GM19463 (cell line): ENCODE measurements at regions not wholly inside any gene's neighbourhood (a gene's known extent, or its start where the extent isn't known, plus 50 kb on each side); places are given as distances from the start of the nearest gene placed in this dataset.

Source experiments
- ATAC-seq: cut with Tn5 transposase; IDR thresholded peaks from one replicate; pipeline ENCODE4 v1.9.1; 2021; ENCODE audit warnings: mild to moderate bottlenecking, moderate library complexity; ENCODE audit not compliant: unreplicated experiment

DNA sequence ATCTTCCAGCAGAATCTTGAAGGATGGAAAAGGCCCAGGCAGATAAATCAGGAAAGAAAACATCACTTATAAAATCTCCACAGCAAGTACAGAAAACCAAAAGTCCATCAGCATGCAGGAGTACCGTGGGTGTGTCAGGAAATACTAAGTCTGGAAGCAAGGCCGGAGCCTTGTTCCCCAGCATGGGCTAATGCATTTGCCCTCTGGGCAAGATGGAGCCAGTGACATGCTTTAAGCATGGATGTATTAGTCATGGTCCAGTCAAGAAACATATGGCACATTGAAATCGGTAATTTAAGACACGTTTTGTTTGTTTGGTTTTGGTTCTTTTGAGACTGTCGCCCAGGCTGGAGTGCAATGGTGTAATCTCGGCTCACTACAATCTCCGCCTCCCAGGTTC lies 506.0 kb upstream of the JARID2 start:
- no peak for ATAC-seq

DNA sequence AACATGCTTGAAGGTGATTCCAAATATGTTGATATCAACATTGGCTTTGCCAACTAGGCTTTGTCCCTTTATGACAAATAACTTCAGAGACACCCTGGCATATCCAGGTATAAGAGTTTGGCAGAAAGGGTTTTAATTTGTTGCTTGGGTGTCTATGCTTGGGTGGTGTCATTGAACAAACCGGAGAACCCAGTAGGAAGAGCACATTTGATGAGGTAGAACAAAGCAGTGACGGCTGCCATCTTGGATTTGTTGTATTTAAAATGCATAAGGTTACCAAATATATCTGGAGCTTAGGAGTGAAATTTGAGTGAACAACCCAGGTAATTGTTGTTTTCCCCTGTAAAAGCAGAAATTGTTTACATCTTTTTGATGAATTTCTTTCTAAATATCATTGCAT lies 503.7 kb upstream of the JARID2 start:
- ATAC-seq, result no peak

DNA sequence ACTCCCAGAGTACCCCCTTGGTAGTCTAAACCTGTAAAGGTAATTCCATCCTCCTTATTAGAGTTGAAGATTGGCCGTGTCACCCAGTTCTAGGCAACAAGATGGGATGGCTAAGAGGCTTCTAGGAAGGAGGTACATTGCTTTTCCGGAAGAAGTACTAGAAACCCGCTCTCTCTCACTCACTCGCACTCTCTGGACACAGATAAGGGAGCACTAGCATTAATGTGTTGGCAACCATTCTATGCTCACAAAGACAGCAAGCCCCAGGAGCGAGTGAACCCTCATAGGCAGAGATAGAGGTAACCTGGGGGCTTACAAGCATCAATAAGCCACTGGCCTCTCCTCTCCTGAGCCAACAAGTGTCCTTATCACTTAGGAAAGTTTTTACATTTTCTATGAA lies 503.2 kb upstream of the JARID2 start:
- no peak for ATAC-seq

DNA sequence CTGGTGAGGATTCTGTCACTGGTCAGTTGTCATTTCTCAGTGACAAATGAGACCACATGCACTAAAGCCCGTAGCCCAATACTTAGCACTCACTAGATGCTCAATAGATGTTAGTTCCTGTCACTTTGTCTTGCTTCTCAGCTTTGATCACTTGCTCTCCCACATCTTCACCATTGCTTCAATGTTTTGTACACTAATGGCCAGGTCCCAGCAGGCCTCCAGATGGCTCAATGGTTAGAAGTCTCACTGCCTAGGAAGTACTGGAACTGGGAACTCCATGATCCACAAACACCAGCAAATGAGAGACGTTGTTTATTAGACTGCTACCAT lies 502.8 kb upstream of the JARID2 start:
- ATAC-seq, result no peak

DNA sequence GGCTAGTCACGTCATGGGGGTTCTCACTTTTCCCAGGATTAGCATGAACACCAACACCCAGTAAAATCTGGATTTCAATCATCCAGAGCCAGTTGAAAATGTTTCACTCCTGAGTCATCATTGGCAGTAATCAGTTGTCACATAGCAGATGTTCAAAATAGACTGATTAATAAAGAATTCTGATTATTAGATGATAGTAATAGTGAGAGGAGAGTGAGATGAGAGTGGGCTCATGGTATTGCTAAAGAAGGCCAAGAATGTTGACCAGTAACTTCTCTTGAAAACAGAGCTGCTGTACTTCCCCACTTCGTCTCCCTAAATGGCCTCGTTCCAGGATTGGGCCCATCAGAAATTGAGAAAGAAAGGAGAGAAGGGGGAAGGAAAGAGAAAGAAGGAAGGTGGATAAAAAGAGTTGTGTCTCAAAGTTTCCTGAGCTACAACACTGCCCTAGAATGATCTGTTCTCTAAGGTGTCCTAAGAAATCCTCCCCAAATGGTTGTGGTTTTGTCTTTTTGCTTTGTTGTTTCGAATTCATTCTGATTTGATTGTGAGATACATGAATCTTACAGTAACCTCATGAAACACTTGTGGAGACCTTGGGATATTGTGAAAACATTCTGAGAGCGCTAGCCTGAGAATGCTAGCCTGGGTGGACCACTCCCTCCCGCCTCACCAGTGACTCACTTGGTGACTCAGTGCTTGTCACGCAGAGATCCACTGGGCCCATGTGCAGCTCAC lies 502.2 kb upstream of the JARID2 start:
- ATAC-seq, result peak; percentile 52

DNA sequence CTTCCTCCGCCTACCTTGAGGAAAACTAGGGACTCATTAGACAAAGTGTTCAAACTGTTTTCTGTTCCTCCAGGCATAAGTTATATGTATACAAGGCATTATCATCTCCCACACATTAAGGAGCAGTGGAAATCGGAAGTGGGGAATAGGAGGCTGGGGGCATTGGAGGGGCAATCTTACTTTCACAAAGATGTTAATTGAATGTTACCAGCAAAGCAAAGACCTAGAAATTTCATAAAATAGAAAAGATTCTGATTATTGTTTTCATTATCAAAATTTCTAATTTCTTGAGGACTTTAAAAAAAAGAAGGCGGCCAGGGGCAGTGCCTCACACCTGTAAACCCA lies 501.7 kb upstream of the JARID2 start:
- ATAC-seq, result no peak

DNA sequence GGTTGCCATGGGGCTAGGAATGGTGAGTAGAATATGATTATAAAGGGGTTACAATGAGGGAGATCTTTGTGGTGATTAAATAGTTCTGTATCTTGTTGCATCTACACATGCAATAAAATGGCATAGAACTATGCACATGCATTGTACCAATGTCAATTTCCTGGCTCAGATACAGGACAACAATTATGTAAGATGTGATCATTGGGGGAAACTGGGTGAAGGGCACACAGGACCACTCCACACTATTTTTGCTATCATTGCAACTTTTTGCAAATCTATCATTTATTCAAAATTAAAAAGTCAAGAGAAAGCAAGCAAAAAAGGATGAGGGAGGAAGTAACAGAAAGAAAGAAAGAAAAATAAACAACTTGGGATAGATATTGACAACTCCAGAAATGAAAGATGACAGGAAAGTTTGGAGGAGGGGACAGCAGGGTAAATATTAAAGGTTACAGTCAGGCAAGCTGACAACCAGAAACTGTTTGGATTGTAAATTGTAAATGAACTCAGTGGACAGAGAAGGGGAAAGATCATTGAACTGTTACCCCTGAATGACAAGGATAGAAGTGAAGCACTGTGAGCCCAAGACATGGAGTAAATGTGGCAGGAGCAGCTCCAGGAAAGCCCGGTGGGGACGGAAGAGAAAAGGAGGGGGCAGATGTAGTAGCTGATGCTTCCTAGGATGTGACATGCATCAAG lies 499.6 kb upstream of the JARID2 start:
- no peak for ATAC-seq

DNA sequence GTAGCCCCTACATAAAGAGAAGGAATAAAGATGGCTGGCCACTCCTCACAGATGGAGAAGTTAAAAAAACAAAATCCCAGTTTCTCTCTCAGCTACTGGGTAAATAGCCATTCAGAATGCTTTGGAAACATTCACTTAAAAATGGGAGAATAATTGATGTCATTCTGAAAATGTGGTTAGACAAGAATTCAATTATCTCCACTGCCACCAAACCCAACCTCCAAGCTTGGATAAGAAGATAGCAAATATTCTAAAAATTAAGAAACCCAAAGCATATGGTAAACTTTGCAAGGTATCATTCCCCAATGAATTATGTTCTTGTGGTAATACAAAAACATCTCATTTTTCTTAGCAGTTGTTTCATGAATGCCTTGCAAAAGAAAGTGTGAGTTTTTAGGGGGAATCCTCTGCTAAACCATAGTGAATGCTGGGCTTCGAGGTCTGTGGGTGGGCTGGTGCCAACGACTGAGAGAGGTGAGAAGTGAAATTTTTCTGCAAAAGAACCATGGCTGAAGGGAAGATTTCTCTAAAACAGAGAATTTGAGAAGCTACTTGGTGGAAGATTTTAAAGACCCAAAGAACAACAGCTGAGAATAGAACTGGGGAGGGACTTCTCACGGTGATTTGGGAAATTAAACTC lies 497.9 kb upstream of the JARID2 start:
- ATAC-seq, result no peak

DNA sequence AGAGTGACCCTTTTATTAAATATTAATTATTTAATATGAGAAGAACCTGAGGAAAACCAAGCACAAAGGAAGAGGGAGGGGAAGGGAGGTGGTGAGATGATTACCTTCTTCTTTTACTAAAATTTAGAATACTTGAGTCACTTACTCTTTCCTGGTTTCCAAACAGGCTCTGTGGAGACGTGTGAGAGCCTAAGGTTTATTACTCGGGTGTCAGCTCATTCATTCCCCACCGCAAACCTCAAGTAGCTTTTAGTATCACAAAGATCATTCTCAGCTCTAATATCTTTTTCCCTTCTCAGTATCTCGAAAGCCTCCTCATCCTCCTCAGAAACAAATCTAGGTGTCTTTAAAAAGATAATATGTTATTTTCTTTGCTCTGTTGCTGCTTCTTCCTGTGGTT lies 497.2 kb upstream of the JARID2 start:
- ATAC-seq, result no peak

DNA sequence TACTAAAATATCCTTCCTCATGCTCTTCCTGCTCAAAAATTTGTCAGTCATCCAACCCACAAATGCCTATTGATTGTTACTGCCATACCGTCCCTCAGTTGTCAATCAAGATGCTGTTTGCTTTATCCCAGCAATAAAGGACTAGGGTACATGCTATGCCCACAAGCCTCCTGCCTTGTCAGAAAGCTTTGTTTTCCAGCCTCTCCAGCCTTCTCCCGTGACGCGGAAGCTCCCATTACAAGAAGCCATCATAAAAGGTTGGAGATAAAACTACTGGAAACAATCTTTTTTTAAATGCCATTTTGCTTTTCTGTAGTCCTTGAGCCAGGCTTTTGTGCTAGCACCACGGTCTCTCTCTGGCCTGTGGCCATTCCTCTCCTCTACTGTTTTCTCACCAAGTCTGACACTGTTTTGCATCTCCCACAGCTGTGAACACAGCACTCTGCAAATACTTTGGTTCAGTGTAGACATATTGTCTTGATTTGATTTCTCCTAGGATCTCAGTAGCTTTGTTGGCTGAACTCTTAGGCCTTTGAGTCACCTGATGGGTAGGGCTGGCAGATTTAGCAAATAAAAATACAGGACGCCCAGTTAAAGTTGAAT lies 495.7 kb upstream of the JARID2 start:
- no peak for ATAC-seq

DNA sequence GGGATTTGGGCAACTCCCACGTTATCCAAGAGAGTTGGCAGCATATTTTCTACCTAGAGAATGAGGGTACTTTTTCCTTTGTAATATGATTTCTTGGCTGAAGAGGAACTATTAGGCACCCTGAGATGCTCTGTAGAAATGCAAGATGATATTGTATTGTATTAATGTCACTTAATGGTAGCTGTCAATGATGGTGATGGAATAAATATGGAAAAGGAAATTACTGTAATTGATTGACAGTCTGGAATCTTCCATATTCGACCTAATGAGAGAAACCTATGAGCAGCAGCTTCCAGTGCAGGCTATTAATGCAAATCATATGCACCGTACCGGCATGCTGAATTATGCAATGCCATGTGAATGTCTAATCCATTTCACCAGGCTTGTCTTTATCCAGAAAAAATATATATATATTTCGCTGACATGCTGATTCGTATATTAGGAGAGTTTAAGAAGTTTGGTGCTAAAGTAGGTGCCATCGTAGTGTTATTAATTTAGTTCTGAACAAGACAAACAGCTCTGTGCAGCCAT lies 494.2 kb upstream of the JARID2 start:
- ATAC-seq, result no peak

DNA sequence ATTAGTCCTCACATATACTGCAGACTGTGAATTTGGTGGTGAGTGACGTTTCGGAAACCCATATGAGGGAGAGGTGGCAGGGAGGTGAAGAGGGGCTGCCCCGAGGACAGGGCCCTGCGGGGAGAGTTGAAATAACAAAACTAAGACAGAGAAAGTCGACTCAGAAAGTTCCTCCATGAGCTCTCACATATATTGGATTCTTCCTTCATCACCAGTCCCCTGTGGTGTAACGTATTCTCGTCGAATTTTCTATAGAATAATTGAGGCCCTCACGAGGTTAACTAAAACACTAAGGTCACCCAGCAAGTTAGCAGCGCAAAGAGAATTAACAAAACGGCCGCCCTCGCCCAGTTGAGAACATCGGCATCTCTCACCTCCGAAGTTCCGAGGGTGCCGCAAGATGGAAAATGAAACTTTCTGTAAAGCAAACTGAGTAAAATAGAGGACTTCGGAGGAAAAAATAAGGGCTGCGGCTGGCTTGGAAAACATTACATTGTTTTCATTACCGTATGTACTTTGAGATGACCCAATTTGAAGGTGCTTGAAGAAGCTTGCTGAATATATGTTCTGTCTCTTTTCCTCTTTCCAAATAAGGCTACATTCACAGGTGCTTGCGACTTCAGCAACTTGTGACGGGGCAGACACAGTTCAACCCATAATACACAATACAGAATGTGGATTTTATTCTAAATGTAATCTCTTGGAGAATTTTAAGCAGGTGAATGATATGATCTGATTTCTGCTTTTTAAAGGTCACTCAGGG lies 490.9 kb upstream of the JARID2 start:
- no peak for ATAC-seq

DNA sequence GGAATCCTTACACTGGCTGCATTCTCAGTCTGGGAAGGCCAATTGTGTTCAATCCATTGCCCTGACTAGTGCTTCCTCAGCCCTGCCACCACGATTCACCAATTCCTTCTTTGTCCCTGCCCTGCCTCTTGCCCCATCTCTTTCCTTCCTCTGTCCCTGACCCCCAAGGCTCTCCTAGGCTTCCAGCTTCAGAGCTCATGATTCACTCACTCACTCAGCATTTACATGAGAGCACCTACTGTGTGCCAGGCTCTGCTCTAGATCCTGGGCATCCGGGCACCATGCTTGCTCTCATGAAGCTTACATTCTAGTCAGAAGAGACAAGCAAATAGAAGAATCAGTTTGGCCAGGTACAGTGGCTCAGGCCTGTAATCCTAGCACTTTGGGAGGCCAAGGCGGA lies 489.5 kb upstream of the JARID2 start:
- no peak for ATAC-seq

DNA sequence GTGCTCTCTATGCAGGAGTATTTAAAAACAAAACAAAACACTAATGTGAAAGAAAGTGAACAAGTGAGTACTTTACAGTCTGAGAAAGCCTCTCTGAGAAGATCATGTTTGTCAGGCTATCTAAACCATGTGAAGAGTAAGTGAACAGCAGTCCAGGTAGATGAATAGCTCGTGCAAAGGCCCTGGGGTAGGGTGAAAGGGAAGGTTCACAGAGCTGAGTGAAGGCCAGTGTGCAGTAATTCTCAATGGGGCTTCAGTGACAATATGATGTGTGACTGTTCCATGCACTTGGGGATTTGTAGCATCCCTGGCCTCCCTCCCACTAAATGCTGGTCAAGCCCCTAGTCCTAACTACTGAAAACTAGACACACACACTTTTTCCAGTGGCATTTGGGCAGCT lies 488.9 kb upstream of the JARID2 start:
- no peak for ATAC-seq

DNA sequence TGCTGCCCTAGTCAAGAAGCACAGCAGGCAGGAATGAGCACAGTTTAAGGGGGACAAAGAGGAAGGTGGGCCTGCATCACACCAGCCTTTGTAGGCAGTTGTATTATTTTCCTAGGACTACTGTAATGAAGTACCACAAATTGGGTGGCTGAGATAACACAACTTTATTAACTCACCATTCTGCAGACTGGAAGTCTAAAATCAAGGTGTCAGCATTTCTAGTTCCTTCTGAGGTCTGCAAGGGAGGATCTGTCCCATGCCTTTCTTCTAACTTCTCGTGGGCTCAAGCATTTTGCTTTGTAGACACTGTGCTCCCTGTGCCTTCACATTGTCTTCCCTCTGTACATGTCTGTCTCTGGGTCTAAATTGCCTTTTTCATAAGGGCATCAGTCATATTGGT lies 488.5 kb upstream of the JARID2 start:
- no peak for ATAC-seq

DNA sequence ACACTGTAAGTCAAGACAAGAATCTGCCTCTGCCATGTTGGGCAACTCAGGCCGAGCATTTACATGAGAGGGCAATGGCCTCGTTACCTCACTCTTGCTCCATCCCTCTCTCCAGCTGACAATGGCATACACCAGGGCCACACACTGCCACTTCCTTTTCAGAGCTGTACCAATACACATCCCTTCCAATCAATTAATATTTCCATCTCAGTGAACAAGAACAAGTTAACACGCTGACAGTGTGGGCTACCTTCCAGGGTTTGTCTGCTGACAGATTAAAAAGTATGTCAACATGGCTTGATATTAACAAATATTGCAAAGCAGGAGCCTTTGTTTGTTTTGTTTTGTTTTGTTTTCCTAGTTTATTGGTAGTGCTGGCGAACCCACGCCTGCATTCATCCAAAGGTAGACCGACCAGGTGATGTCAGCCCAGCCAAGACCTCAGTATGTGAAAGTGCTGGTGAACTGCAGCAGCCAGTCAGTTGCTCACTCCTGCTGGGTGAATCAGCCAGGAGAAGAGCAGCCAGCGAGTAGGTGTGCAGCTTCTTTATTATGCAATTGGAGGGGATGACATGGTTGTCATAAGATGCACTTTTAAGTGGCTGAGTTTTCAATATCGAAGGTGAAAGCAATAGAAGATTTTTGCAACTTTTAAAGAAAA lies 487.3 kb upstream of the JARID2 start:
- no peak for ATAC-seq

DNA sequence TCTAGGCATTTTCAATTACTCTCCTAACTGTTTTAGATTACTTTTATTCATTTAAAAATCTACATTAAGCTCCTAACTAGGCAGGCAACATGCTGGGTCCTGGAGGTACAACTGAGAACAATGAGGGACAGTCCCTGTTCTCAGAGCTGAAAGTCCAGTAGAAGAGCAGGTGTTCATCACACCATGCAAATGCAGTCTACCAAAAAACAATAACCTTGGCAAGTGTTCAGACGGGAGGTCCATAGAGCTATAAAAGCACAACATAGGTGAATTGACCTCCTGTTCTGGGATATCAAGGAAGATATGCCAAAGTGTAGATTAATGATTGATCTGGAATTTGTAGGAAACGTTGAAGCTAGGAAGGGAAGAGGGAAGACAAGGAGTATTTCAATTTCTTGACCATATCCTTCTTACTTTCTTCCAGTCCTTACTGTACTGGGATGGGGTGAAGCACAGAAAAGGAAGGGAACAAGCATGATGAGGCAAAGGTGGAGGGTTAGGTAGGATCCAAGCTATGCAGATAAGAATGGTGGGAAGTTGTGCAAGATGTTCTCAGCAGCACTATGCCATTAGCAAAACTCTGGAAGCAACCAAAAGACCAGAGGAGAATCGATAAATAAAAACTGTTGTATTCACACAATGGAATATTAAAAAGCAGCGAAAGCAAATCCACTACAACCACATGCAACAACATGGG lies 485.7 kb upstream of the JARID2 start:
- ATAC-seq, result peak; percentile 72

DNA sequence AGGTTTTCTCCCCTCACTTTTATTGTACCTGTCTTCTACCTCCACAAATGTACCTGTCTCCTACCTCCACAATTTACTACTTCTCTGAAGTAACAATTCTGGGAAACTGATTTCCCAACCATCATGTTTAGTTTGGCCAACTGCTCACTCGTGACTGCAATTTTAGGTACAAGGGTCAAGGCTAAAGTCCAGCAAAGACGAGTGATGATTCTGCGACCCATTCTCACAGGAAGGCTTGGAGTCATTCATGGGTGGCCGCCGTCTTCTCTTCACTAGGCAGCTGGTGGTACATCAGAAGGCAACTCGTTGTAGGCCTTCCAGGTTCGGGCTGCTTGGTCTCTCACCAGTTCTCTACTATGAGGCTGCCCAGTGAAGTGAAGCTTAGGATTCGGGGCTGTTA lies 483.8 kb upstream of the JARID2 start:
- no peak for ATAC-seq

DNA sequence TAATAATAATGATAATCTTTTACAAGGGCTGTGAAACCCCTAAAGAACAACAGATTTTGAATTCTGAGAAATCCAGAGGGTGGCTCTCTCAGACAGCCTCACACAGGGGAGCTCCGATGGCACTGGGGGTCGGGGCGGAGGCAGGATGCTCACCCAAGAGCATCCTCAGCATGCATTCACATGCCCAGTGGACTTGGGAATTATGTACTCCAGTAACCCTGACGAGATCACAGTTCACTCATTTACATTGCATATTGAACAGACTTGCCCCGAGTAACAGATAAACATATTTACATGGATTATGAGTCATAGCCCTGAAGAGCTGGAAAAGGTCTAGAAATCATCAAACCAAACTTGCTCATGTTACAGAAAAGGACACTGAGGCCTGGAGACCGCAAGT lies 482.7 kb upstream of the JARID2 start:
- no peak for ATAC-seq

DNA sequence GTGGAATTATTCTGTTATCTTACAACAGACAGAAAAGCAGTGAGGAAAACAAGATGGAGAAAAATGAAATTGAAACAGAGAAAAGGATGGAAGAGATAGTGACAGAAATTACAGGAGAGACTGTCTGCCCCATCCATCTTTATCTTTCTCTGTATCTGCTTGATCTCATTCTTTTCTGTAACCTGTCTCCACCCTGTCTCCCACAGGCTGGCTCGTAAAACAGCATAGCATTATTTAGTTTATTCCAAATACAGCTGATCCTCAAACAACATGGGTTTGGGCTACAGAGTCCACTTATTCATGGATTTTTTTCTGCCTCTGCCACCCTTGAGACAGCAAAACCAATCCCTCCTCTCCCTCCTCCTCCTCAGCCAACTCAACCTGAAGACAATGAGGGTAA lies 482.3 kb upstream of the JARID2 start:
- no peak for ATAC-seq
